GM21786 (cell line): ENCODE measurements at regions not wholly inside any gene's neighbourhood (a gene's known extent, or its start where the extent isn't known, plus 50 kb on each side); places are given as distances from the start of the nearest gene placed in this dataset.
"Not testable (repeated sequence)": the region's sequence is repeated elsewhere in the genome, so short reads cannot be mapped to it uniquely, and the experiment has no call there.

Experiments used
- ATAC-seq: cut with Tn5 transposase; IDR thresholded peaks from one replicate; pipeline ENCODE4 v1.9.1; 2021; ENCODE audit not compliant: unreplicated experiment

DNA sequence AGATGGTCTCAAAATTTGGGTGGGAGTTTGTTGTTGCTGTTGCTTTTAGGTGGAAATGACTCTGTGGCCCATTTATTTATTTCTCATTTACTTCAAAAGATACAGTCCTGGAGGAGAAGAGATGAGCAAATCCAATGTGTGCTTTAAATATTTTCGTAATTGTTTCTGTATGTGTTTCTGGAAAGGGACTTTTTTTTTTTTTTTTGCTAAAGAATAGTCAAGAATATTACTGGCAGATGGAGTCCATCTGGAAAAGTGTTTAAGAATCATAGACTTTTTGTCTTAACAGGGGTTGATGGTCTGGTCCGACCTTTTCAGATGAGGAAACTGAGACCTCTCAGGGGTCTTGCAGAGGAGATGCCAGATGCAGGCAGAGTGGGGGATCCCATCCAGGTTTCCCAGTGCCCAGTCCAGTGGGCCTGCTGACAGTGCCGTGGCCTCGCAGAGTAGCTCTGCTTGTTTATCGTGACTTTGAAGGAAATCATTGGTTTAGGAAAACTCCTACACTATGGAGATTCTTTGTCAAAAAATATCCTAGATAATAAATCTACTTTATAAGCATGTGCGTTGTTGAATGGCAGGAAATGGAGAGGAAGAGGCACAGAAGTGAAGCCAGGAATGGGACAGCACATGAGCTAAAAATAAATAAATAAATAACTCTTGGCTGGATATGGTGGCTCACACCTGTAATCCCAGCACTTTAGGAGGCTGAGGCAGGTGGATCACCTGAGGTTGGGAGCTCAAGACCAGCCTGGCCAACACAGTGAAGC lies 164.3 kb upstream of the SVIL start:
- ATAC-seq: no peak

DNA sequence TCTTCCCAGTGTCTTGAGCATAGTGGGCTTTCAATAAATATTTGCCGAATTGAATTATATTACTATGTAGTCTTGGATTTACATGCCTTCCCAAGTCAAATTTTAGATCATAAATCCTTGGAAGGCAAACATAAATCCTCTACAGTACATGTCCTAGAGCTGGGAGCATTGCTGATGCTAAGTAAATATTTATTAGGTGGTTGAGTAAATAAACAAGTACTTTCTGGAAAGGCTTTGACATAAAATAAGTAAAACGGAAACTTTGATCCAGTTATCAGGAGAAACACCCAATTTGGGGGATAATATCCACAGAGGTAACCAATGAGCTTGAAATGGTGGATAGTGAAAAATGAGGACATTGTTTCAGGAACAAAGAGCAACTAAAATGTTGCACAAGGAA lies 162.8 kb upstream of the SVIL start:
- ATAC-seq: no peak

DNA sequence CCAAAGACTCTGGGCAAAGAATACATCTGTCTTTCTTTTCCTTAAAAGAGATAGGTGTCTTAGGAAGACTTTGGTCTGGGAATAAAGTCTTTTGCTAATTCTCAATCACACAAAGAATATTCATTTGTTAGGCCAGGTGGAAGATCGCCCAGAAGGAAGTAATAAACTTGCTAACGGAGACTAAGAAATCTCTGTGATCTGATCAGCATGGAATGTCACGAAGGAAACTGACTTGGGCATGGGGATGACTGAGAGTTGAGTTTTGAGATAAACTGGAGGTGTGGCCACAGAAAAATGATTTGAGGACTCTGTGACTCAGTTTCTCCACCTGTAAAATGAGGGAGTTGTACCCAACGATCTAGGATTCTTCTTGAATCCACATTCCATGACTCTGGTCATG lies 161.1 kb upstream of the SVIL start:
- ATAC-seq: no peak

DNA sequence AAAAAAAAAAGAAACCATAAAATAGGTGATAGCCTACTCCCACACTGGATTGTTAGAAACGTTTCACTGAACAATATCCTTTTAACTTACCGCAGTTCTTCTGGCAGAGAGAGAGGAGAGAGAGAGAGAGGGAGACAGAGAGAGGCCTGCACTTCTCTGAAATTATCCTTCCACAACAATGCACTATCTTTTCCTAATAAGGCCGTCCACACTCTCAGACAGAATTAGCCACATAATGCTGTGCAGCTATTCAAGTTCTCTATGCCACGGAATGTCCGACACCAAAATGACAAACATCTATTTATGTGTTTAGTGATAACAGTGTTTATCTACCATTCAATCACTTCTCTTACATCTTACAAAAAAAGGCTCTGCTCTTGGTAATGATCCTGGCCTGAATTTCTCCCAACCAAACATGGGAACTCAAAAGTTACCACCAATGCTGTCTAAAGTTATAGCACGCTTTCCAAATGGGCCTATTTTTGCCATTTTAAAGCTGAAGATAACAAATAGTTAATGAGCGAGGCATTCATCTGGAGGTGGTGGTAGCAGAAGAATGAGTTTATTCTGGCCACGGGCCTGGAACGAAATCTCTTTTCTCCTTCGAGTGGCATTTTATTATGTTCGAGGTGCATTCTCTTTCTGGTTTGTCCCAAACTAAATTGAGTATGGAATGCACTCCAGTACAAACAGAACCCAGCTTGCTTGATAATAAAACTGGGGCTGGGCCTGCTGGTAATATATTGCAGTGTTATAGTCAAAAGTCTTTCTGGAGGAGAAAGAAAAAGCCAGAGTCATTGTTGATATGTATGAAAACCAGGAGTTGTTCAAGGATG lies 160.2 kb upstream of the SVIL start:
- no peak for ATAC-seq

DNA sequence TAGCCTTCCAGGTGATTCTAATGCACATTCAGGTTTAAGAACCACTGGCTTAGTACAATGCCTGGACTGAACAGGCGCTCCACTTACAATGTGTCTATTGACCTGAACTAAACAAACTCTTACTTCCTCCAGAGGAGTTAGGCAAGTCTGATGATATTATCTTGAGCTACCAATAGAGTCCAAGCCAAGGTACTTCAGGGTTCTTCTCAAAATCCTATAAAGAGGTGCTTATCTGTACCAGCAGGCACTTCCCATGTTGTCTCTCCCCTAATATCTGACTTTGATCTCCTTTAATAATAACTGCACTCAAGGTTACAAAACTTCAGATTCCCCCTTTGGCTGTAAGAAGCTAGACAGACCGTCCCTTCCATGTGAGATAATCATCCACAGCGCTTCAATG lies 157.0 kb upstream of the SVIL start:
- no peak for ATAC-seq

DNA sequence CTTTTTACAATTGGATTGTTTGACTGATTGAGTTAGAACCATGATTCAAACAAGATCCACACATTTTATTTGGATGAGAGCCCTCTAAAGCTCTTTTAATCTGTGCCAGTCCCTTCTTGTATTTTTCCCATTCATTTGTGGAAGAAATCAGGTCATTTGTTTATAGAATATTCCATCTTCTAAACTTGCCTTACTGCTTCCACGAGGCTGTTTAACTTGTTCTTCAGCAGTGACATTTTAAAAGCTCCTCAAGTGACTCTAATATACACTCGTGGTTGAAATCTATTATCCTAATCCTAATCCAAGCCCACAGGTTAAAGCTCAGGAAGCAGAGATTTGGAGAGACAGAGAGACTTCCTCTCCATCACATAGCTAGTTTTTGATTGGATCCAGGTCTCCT lies 155.4 kb upstream of the SVIL start:
- no peak for ATAC-seq

DNA sequence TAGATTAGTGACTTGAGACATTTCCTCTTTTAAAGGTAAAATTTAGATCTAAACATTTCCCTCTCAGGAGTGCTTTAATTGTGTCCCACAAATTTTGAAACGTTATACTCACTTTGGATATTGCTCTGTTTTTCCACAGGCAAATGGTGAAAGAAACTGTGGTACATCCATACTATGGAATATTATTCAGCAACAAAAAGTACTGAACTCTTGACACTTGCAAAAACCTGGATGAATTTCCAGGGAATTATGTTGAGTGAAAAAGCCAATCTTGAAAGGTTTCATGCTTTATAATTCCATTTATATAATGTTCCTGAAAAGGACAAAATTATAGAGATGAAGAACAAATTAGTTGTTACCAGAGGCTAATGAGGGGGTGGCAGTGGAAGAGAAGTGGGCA lies 153.3 kb upstream of the SVIL start:
- no peak for ATAC-seq

DNA sequence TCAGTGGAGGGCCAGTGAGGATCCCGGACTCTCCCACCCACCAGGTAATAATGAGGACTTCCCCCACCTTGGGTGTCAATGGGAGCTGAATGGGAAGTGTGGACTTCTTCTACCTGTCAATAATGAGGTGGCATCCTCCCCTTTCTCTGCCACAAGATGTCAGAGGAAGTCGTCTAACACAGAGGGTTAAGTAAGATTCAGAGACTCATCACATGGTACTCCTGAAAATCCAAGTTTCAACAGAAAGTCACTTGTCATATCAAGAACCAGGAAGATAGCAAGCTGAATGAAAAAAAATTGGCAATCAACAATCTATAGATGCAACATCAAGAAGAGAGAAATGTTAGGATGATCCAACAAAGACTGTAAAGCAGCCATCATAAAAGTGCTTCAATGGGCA lies 150.9 kb upstream of the SVIL start:
- no peak for ATAC-seq

DNA sequence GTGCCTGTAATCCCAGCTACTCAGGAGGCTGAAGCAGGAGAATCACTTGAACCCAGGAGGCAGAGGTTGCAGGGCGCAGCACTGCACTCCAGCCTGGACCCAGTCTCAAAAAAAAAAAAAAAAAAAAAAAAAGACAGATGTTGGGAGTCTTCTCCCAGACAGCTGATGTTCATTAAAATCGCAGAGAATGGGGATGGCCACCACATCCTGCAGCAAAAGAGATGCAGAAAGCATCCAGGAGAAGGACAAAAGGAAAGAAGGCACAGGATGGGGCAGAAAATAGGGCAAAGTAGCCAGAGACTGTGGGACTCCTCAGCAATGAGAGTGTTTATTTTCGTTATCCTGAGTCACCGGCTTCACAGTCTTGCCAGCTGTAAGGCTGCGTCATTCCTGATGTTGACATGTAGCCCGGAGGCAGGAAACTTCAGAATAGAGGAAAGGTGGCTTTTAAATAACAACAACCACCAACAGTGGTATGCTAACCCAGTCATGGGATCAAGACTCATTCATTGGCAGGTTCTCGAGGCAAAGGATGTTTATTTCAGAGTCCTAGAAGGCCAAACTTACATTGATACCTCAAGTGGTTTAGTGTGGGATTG lies 149.5 kb upstream of the SVIL start:
- ATAC-seq: no peak

DNA sequence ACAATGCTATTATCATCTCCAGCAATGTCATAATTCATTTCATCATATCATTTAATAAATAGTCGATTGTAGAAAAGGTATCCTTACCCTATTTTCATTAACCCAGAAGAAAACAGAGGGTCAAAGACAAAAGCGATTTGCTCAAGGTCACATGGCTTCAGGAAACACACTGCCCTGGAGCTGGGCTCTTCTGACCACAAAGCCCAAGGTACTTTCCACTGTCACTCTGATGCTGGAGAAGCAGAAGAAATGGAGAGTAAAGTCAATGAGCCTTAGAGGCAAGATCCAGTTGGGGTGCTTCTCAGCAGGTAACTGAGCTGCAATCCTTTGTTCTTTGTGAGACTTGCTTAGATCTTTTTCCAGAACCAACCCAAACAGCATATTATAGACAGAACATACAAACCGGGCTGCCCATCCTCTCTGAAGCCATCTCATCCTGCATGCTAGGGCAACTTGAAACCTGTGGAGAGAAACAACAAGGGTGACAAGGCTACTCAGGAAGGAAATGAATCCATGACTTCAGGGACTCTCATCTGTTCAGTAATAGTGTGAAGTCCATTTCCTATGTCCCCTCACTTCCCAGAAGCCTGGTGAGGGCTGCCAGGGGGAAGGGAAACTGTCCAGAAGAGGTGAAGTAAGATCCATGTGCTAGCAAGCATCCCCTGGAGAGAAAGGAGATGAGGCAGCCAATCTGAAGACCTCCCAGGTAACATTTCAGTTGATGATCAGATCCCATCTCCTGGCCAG lies 148.6 kb upstream of the SVIL start:
- ATAC-seq: no peak

DNA sequence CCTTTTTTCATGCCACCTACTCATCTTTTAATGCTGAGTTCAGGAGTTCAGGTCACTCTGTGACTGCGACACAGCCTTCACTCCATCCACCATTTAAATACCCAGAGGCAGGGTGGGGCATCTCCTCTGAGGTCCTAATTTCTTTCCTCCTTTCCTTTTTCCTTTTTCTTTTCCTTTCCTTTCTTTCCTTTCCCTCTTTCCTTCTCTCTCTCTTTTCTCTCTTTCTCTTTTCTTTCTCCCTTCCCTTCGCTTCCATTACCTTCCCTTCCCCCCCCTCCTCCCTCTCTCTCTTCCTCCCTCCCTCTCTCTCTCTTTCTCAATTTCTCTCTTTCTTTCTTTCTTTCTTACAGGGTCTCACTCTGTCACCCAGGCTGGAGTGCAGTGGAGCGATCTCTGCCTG lies 145.9 kb upstream of the SVIL start:
- ATAC-seq: no peak

DNA sequence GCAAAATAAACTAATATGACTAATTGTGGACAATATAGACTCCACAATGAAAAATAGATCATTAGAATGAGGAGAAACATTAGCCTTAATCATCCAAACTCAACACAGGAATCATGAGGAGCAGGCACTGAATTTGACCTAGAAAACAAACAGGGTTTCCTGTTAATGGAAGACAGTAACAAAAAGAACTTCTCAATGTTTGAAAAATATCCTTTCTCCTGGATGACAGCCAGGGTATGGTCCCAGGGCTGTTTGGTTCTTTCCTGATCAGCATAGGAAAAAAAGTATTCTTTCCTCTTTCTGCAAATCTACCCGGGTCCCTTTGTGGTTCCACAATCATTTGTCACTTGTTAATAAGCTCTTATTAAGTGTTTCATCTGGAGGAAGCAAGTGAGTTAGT lies 145.3 kb upstream of the SVIL start:
- no peak for ATAC-seq

DNA sequence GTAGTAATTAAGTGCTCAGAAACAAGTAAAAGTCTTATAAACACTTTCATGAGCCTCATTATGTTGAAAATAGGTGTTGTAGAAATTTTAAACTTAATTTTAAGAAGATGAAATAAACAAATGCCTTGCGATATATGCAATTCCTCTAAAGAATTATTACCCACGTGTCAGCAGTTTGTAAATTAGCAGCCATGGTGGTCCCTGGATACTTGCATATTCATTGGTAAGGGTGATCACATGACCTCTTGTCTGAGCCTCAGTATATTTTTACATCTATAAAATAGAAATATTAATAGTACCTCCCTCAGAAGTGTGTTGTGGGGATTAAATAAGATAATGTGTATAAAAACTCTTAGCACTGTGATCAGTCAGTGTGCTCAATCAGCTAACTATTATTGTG lies 141.5 kb upstream of the SVIL start:
- ATAC-seq: no peak

DNA sequence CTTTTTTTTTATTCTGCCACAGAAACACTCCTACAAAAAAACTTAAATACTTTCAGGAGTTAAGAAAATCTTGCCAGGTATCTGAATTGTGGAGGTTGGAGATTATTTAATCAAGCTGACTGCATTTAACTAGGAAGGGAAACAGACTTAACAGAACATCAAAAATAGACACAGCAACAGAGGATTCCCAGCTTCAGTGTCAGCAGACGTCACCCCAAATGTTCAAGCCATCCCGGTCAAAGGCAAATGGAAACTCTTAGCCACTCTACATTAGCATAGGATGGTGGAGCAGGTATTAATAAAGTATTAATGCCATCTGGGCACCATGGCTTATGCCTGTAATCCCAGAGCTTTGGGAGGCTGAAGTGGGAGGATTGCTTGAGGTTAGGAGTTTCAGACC lies 139.7 kb upstream of the SVIL start:
- ATAC-seq: no peak

DNA sequence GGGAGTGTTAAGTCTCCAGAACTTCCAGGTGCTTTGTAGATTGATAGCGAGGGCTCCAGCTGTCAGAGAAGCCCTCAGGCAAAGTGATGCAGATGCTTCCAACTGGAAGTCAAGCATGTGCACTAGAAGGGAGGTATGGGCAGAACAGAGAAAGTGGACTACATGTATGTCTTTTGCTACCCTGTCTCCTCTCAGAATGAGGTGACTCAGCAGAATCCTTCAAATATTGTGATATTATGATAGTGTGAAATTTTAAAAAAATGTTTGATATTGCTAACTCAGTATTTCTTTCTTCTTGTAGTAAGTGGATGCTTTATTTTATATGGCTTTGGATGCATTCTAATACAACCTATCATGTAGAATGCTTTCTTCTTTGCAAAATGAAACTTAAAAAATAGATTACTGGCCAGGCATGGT lies 138.9 kb upstream of the SVIL start:
- no peak for ATAC-seq

DNA sequence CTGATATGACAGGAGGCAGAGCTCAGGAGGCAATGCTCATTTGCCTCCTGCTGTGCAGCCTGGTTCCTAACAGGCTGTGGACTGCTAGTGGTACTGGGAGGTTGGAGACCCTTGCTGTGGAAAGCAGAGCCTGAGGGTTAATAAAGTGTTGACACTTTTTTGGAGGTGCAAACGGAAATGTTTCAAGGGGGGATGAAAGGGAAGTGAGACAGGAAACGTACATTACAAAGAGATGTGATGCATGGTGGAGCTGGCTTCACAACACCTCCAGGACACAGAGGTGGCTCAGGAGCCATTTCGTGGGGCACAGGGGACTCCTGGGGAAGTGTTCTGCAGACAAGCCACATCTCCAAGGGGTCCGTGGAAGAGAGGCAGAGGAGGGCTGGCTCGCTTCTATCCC lies 137.6 kb upstream of the SVIL start:
- ATAC-seq: no peak

DNA sequence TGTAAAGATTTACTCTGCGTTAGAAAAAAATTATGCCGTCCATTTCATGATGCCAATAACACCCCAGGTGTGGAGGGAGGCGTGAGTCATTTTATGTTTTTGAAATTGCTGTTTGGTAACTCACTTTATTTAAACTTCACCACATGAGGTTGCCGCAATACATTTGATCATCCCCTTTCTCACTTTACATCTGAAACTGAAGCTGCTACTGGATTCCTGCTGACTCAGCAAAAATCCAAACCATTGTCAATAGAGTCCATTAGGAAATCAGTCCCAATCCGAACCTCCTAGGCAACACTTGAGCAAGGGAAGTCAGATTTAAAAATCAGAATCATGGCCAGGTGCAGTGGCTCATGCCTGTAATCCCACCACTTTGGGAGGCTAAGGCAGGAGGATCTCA lies 136.6 kb upstream of the SVIL start:
- ATAC-seq: no peak

DNA sequence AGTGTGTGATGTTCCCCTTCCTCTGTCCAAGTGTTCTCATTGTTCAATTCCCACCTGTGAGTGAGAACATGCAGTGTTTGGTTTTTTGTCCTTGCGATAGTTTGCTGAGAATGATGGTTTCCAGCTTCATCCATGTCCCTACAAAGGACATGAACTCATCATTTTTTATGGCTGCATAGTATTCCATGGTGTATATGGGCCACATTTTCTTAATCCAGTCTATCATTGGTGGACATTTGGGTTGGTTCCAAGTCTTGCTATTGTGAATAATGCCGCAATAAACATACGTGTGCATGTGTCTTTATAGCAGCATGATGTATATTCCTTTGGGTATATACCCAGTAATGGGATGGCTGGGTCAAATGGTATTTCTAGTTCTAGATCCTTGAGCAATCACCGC lies 134.5 kb upstream of the SVIL start:
- not testable (repeated sequence) for ATAC-seq

DNA sequence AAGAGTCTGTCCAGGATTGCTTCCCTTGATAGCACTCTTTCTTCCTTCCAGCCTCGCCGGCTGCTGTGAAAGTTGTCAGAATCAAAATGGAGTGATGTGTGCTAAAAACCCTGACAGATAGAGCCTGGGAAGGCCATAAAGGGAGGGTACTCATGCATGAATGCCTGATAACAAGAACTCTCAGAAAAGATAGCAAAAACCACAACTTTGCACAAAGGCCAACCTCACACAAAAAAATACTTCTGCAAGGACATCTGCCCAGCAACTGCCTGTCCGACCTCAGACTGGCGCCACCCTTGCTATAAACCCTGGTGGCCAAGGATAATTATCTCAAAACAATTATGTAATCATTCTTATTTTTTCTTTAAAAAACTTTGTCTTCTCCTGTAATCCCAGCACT lies 133.2 kb upstream of the SVIL start:
- no peak for ATAC-seq

DNA sequence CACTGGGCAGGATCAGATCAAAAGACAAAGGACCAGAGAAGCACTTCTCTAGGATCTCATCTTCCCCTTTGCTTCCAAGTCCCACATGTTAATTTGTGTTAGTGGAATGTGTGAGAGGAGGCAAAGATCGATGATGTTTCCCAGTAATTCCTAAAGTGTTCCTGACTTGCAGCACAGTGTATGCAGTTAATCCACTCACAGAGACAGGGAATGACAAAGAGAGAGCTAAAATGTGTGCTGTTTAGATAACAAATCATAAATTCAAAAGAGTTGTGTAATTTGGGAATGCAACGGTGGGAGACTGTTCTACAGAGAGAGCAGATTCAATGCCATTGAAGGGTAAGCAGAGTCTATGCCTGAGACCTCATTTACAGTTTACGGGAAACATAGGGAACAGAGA lies 132.0 kb upstream of the SVIL start:
- no peak for ATAC-seq

DNA sequence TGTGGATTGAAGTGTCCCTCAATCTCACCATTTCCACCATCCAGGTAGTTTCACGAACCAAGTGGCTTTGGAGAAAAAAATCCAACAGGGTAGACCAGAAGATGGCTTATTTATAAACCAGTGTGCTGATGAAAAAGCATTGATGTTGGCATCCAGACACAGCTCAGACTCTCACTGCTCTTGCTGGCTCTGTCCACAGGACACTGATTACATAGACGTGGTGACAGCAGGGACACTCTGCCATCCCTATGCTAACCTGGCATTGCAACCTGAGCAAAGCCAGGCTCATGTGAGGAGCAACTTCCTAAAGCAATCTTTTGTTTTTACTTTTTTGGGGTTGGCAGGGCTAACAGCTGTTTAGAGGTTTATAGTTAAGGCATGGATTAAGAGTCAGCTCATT lies 130.6 kb upstream of the SVIL start:
- ATAC-seq: no peak

DNA sequence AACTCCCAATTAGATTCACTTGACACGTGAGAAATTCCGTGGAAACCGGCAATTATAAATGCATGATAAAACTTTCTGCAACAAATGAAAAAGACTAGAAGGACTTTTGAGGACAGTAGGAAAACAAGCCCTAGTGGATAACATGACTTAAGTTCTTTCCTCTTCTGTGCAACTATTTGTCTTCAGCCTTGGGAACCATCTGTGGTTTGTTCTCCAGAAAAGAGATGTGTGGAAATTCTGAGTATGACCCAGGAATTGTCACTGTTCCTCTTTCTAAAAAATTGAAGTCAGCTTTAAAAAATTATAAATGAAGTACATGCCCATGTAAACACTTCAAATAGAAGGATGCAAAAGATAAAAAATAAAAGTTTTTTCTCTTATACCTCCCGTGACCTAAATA lies 128.6 kb upstream of the SVIL start:
- ATAC-seq: no peak
